SK-N-MC (cell line): ENCODE measurements at regions not wholly inside any gene's neighbourhood (a gene's known extent, or its start where the extent isn't known, plus 50 kb on each side); places are given as distances from the start of the nearest gene placed in this dataset.

Experiments
- EZH2 ChIP-seq: fragments of 200-600 bp; sonication (generic); IDR thresholded peaks from one replicate; pipeline ENCODE4 v1.6.1; 2017; ENCODE audit warnings: antibody characterized with exemption
- POLR2AphosphoS5 ChIP-seq: IDR thresholded peaks from 2 replicates; pipeline ENCODE4 v1.6.1; 2012; ENCODE audit warnings: mild to moderate bottlenecking, low read depth, low read length, borderline replicate concordance

- TF ChIP-seq EZH2 (no peak), POLR2AphosphoS5 (no peak)
Measured at GRCh38 chr20:6956056-6956455, 188.6 kb downstream of the BMP2 start.
